GM21737 (cell line): ENCODE measurements at regions not wholly inside any gene's neighbourhood (a gene's known extent, or its start where the extent isn't known, plus 50 kb on each side); places are given as distances from the start of the nearest gene placed in this dataset.
"Not testable (repeated sequence)": the region's sequence is repeated elsewhere in the genome, so short reads cannot be mapped to it uniquely, and the experiment has no call there.

Experiments used
- ATAC-seq: cut with Tn5 transposase; IDR thresholded peaks from one replicate; pipeline ENCODE4 v1.9.1; 2021; ENCODE audit warnings: mild to moderate bottlenecking, moderate library complexity; ENCODE audit not compliant: unreplicated experiment

- no peak for ATAC-seq
Measured at GRCh38 chr2:7420530-7420929, 503.3 kb downstream of the RNF144A start.

DNA sequence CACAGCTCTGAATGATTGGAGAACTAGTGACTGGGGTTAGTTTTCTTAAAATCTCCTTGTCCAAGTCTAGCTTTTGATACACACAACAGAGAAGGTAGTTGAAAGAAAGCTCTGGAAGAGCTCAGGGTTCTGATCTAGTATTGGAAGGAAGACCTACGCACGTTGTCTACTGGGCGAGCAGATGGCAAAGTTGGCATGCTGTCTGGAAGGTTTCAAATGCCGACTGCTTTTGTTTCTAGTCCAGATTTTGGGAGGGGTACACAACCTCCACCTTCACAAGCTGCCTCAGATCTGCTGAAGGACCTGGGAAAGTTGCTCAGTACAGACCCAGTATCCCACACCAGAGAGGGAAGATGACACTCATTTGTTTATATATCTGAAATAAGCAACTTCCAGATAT is 507.3 kb downstream of the RNF144A start:
- ATAC-seq, result no peak

DNA sequence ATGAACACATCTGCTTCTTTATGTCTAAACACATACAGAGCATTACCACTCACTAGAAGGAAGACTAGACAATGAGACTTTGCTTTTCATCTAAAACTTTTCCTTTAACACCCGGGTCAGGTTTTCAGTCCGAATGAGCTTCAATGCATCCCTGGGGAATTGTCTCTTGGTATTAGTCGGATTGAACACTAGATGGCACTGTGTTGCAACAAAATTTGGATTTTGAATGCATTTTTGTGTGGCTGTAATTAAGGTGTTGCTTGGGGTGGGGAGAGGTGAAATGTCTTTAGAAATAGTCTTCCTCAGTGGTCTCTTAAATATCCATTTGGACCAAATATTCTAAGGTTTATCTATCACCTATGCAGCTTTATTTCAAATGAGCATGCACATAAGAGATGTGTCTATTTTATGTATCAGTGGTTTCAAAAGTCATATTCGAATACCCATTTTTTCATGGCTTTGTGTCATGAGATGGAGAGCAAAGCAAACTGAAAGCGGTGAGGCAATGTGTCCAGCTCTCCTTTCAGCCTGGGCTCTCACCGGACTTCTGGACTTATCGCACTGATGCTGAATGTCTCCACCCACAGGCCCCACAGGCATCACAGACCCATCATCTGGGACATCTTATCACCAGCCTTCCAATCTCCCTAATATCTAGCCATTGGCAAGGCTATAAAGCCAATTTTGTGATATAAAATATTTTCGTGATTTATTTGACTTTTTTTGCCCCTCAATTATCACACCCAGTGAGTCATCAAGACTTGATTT is 510.3 kb downstream of the RNF144A start:
- ATAC-seq, result no peak

DNA sequence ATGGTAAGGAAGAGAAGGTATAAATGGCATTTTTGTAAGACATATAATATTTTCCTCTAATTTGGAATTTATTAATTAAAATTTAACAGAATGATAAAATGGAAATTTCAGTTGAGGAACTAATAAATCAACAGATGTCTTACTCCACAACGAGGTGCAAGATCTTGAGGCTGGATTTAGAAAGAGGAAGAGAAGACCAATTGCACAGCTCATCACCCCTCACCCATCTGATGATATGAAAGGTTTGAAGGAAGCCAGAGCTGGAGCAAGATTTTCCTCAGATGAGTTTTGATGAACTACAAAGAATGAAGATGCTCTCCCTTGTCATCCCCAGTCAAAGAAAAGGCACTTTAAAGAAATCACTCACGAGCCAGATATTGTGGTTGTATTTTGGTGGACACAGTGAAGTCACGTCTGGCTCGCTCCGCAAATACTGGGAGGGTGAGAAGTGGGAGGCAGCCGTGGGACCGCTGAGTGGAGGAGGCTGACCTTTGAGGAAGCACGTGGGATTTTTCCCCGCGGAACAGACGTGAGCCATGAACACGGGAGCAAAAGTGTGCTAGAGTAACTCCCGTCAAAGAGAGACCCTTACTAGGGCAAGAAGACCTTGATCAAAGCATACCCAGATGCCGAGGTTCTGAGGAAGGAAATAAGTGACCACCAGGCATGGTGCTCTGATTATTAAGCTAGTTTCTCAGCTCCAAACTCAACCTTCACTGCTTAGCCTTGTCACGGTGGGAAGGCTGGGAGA is 511.4 kb downstream of the RNF144A start:
- ATAC-seq, result no peak

- no peak for ATAC-seq
Measured at GRCh38 chr2:7429733-7430132, 512.5 kb downstream of the RNF144A start.

GRCh38 chr2:7430421-7430868 is 513.2 kb downstream of the RNF144A start:
- ATAC-seq, result no peak

DNA sequence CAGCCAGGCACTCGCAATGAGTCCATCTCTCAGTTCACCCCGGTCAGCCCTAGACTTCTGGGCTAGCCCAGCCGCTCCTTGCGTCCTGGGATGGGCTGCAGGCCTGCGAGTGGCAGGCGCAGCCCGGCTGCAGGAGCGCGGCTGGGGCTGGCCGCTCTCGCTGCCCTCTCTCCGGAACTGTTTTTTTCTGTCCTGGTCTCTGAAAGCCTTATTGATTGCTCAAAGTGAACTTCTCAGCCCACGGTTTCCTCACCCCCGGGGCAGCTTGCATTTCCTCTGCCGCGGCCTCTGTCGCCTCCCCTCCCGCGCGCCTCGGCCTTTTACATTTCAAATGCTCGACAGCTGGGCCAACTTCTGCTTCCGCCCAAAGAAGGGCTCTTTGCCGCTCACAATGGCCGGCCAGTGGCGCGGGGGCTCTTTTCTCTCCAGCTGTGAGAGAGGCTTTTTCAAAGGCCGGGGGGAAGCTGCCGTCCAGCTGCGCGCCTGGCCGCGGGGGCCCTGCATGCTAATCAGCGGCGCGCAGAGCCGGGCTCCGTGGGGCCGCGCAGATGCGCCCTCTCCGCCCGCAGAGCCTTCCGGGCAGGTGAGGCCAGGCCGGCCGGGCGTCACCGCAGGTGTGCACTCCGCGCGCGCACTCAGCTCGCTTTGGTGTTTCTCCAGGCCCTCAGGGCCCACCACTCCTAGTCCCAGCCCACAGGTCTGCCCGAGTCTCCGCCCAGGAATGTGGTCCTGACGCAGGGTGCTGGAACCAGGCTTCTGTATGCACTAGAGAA is 513.8 kb downstream of the RNF144A start:
- no peak for ATAC-seq

DNA sequence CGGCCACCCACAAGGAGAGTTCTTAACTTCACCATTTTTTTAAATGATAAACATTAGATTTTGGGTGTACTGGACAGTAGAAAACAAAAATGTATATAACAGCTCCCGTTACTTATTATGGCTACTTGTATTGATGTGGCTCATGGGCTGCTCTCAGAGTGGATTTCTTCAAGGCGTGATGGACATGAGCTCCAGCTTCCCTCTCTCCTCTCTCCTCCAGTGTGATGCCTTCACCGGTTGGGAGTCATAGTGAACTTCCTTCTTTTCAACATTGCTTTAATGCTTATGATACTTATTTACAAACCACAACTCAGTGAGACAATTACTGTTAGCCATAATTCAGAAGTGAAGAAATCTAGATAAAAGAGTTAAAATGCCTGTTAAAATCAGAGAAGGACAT is 515.2 kb downstream of the RNF144A start:
- ATAC-seq, result no peak

DNA sequence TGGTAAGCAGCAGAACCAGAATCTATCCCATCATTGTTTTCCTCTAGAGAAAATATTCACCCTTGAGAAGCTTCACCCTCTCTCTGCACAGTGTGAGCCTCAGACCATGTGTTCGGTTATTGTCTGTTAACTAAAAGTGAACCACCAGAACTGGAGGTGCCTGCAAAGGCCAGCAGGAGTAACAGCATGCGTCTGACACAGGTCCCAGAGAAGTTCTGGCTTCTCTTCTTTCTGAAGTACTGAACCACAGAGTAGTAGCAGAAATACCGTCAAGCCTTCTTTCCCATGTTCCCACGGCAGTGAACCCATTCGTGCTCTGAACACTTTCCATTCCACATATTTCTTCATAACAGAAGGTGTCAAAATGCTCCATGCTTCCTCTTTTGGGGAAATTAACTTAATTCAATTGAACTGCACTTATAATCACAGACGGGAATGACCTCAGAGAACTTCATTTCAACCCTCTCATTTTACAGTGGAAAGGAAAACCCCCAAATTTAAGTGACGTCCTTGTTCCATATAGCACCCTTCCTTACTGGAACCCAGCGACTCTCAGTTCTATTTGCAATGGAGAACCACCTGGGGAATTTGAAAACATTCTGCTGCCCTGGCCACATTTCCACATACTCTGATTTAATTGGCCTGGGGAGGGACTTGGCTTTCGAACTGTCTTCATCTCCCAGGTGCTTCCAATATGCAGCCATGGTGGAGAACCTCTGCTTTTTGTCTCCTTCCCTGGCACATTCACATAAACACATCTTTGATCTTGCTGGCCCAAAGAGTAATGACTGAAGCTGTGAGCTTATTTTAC is 519.1 kb downstream of the RNF144A start:
- ATAC-seq, result no peak

DNA sequence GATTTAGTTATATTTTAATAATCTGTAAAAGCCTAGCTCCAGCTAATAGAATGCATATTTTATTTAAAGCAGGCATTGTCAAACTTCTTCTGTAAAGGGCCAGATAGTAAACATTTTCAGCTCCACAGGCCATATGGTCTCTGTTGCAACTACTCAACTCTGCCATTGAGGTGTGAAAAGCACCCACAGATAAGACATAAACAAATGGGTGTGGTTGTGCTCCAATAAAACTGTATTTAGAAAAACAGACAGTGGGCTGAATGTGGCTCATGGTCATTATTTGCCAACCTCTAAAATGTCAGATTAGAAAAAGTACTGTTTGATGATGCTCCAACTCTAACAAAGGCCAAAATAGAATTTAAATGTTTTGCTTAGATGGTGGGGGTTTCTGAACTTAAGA is 519.9 kb downstream of the RNF144A start:
- ATAC-seq, result no peak

- no peak for ATAC-seq
Measured at GRCh38 chr2:7437716-7438632, 520.8 kb downstream of the RNF144A start.

GRCh38 chr2:7438855-7439254 is 521.6 kb downstream of the RNF144A start:
- no peak for ATAC-seq

DNA sequence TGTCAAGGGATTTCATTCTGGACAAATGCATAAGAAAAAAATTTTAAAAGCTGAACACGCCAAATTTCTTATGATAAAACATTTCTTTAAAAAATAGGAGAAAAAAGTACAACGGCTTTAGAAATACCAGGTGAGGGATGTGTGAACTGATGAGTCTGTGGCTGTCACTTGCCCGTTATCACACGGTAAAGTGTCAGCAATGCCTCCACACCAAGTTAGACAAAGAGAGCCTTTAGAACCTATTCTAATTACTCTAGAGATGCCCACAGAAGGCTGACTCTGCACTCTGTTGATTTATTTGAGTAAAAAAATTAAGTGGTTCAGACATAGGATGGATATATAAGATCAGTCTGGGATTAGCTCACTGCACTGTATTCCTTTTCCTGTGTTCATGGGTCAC is 523.8 kb downstream of the RNF144A start:
- no peak for ATAC-seq

GRCh38 chr2:7441841-7442240 is 524.6 kb downstream of the RNF144A start:
- ATAC-seq, result not testable (repeated sequence)

GRCh38 chr2:7444626-7445025 is 527.4 kb downstream of the RNF144A start:
- ATAC-seq, result no peak

DNA sequence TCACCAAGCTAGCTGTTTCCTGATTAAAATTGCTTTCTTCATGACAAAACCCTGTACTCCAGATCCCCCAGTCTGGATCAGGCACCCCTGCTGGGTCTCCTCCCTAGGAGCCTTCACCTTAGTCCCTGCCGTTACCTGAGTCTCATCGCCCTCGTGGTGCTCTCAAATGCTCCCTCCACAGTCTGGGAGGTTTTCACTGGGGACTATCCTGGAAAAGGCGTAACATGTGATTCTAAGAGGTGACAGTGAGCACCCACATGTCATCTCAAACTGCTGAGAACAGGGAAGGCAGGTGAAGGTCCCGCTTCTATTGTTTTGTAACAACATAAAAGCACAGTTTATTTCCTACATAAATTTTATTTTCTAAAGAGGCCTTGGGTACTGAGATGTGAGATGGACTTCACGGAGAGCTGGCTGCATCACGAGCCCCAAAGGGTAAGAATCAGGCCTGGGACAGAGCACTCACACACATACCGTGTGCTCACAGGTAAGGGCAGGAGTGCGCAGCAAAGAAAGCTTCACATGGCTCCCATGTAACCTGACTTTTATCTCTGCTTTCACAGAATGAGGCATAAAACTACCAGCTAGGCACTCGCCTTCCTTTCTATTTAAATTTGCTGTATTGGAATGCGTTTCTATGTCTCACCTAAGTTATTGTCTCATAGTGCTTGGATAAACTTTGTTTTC is 531.5 kb downstream of the RNF144A start:
- ATAC-seq, result no peak

- ATAC-seq, result no peak
Measured at GRCh38 chr2:7449298-7449697, 532.1 kb downstream of the RNF144A start.

DNA sequence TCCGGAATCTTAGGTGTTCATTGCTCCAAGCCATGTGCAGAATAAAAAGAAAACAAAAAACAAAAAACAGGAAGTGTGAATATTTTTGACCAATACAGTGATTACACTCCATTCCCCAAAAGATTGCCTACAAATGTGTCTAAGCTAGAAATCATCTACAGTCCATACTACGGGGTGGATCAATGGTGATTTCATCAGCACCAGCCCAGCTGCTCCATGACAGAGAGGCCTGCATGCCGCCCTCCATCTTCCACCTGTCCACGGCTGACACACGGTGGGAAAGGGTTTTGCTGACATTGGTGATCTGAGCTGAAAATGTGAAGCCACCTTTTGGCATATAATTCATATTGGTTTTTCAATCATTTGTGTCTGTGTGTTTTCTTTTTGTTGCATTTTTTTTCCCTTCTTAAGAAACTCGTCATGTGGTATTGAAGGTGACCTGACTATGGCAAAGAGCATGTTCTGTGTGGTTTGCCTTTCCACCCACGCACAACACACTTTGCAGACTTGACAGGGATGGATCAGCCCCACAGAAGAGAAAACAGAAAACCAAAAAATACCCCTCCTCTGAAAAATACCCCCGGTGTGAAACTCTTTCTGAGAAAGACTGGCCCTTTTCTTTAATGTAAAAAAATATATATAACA is 533.1 kb downstream of the RNF144A start:
- ATAC-seq, result no peak

DNA sequence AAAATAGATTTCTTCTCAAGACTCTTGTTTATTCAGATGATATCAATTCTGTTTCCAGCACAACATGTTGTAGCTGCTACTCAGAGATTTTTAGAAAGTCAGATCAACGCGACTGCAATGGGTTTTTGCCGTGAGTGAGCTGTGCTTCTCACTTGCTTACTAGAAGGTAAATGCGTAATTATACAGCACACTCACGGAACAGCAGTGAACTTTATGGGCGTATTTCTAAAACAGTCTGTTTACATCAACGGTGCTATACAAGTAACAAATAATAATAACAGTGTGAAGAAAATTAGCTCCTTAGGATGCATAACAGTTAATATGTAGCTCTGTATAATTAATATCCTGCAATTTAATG is 533.6 kb downstream of the RNF144A start:
- ATAC-seq, result no peak
